GM12873 (cell line): ENCODE measurements at regions not wholly inside any gene's neighbourhood (a gene's known extent, or its start where the extent isn't known, plus 50 kb on each side); places are given as distances from the start of the nearest gene placed in this dataset.

Source experiments
- CTCF ChIP-seq: IDR thresholded peaks from 2 replicates; pipeline ENCODE4 v1.5.1; 2012; ENCODE audit warnings: low read depth, mild to moderate bottlenecking, moderate library complexity, low read length, control low read depth; ENCODE audit not compliant: insufficient read depth; ENCODE audit errors: missing control alignments

DNA sequence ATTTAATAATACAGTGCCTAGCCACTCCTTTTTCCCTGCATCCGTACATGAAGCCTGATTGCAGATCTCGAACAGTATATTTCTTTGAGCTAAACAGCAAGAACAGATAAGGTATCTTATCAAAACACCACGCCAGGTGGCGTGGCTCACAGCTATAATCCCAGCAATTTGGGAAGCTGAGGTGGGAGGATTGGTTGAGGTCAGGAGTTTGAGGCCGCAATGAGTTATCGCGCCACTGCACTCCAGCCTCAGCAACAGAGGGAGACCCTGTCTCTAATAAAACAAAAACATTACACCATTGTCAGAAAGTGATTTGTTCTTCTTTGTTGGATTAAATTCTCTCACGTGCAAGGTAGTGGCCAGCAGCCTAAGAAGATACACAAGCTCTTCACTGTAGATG lies 291.2 kb upstream of the DMRT1 start:
- TF ChIP-seq CTCF, result no peak

DNA sequence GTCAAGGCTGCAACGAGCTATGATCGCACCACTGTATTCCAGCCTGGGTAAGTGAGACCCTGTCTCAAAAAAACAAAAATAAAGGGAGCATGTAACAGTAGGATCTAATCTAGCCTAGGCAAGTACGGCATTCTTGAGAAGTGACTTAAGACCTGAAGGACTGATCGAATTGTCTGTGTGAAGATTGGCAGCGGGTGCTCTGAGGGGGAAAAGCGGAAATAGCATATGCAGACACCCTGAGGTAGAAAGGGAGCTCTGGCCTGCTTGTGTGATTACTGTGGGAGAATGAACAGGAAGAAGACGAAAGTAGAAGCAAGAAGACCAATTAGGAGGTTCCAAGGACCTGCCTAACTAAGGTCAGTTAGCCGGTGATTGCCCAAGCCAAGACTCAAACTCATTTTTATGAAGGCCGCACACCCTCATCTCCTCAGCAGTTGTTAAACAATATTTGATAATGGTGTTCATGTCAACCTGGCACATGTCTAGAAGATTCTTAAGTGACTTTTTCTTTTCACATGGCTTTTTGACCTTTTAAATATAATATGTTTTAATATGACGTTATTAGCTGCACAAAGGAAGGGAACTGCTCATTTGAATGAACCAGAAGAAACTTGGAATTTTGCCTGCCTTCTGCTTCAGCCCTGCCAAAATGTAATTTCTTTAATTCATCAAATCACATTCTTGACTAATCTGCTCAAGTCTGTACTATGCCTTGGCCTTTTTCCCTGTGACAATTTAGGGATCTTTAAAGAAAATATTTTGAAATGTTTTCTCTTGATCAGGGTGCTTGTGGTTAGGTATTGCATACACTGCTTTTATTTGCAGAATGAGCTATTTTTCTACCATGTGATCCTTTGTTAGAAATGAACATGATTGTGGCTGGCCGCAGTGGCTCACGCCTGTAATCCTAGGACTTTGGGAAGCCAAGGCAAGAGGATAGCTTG lies 289.2 kb upstream of the DMRT1 start:
- TF ChIP-seq CTCF, result no peak

- no peak for TF ChIP-seq CTCF
Measured at GRCh38 chr9:555493-555892, 286.0 kb upstream of the DMRT1 start.

GRCh38 chr9:556199-556598 lies 285.3 kb upstream of the DMRT1 start:
- no peak for TF ChIP-seq CTCF

DNA sequence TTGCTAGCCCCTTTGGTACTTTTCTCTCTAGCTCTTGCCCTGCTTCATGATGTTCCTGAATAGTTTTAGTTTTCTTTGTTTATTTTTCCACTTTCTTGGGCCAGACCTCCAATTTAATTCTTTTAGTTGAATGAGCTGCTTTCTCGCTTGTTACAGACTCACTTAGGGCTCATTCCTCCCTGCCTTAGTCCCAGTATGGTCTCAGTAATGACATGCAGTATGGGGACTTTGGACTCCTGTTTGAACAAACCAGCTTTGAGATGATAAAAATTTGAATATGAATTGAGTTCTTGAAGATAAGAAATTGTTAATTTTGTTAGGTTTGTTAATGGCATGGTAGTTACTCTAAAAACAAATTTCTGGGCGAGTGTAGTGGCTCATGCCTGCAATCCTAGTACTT lies 284.8 kb upstream of the DMRT1 start:
- no peak for TF ChIP-seq CTCF

DNA sequence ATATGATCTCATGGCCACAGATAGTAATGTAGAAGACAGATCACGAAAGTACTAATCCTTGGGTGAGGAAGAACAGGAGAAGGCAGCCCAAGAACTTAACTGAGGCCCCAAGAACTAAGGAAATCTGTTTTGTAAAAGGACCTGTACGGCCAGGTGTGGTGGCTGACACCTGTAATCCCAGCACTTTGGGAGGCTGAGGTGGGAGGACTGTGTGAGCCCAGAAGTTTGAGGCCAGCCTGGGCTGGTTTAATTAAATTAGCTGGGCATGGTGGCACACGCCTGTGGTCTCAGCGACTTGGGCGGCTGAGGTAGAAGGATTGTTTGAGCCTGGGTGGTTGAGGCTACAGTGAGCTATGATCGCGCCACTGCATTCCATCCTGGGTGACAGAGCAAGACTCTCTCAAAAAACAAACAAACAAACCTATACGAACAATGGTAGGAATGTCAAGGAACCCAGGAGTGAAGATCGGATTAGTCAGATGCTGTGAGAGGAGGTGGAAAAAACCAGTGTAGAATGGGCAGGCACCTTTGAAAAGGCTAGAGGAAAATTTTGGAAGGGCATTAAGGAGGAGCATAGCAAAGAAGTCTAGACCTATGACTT lies 283.8 kb upstream of the DMRT1 start:
- TF ChIP-seq CTCF, result no peak

GRCh38 chr9:561427-561826 lies 280.1 kb upstream of the DMRT1 start:
- no peak for TF ChIP-seq CTCF
